Stimulated activated CD8-positive, alpha-beta memory T cell treated with anti-CD3 and anti-CD28 coated beads, Interleukin-15, amount 100 ng/mL, for 48 hours (primary cell): ENCODE measurements at regions not wholly inside any gene's neighbourhood (a gene's known extent, or its start where the extent isn't known, plus 50 kb on each side); places are given as distances from the start of the nearest gene placed in this dataset.
"Not testable (repeated sequence)": the region's sequence is repeated elsewhere in the genome, so short reads cannot be mapped to it uniquely, and the experiment has no call there.

Experiments
- DNase-seq, 2 donors: peaks; one replicate each; pipeline ENCODE4 v3.0.0-alpha.2; 2020; ENCODE audit warnings: low read depth in 2 of 2

- DNase-seq: no peak
Observed at GRCh38 chr3:70501561-70501960, 189.1 kb upstream of the MDFIC2 start.

GRCh38 chr3:70488816-70489215 lies 176.4 kb upstream of the MDFIC2 start:
- DNase-seq: no peak

- DNase-seq: no peak
Observed at GRCh38 chr3:70488131-70488530, 175.7 kb upstream of the MDFIC2 start.

GRCh38 chr3:70486414-70487017 lies 174.1 kb upstream of the MDFIC2 start:
- no peak for DNase-seq

- no peak for DNase-seq
Observed at GRCh38 chr3:70476174-70476573, 163.7 kb upstream of the MDFIC2 start.

GRCh38 chr3:70471464-70472342 lies 159.3 kb upstream of the MDFIC2 start:
- no peak for DNase-seq

GRCh38 chr3:70466096-70466495 lies 153.7 kb upstream of the MDFIC2 start:
- no peak for DNase-seq

- no peak for DNase-seq
Observed at GRCh38 chr3:70464876-70465275, 152.4 kb upstream of the MDFIC2 start.

- no peak for DNase-seq
Observed at GRCh38 chr3:70464465-70464864, 152.0 kb upstream of the MDFIC2 start.

- not testable (repeated sequence) for DNase-seq
Observed at GRCh38 chr3:70450220-70450619, 137.8 kb upstream of the MDFIC2 start.

- DNase-seq: not testable (repeated sequence)
Observed at GRCh38 chr3:70435422-70435821, 123.0 kb upstream of the MDFIC2 start.

GRCh38 chr3:70433091-70433490 lies 120.7 kb upstream of the MDFIC2 start:
- DNase-seq: no peak

- no peak for DNase-seq
Observed at GRCh38 chr3:70431911-70432310, 119.5 kb upstream of the MDFIC2 start.

- no peak for DNase-seq
Observed at GRCh38 chr3:70426071-70426470, 113.6 kb upstream of the MDFIC2 start.

GRCh38 chr3:70421506-70421905 lies 109.1 kb upstream of the MDFIC2 start:
- no peak for DNase-seq

- DNase-seq: no peak
Observed at GRCh38 chr3:70409018-70409417, 96.6 kb upstream of the MDFIC2 start.

GRCh38 chr3:70400194-70400593 lies 87.8 kb upstream of the MDFIC2 start:
- DNase-seq: no peak

- DNase-seq: no peak
Observed at GRCh38 chr3:70393881-70394612, 81.6 kb upstream of the MDFIC2 start.

- DNase-seq: no peak
Observed at GRCh38 chr3:70392227-70392626, 79.8 kb upstream of the MDFIC2 start.

GRCh38 chr3:70387889-70388288 lies 75.5 kb upstream of the MDFIC2 start:
- no peak for DNase-seq

- DNase-seq: no peak
Observed at GRCh38 chr3:70386846-70387245, 74.4 kb upstream of the MDFIC2 start.

GRCh38 chr3:70386043-70386442 lies 73.6 kb upstream of the MDFIC2 start:
- no peak for DNase-seq
